HL-60 (cell line): ENCODE measurements at regions not wholly inside any gene's neighbourhood (a gene's known extent, or its start where the extent isn't known, plus 50 kb on each side); places are given as distances from the start of the nearest gene placed in this dataset.

Source experiments
- GABPA ChIP-seq: IDR thresholded peaks from 2 replicates; pipeline ENCODE4 v1.6.1; 2012; ENCODE audit warnings: low read depth
- POLR2AphosphoS5 ChIP-seq: IDR thresholded peaks from 2 replicates; pipeline ENCODE4 v1.6.1; 2012; ENCODE audit warnings: low read depth
- SPI1 ChIP-seq: IDR thresholded peaks from 2 replicates; pipeline ENCODE4 v1.6.1; 2012; ENCODE audit warnings: low read depth, mild to moderate bottlenecking, borderline replicate concordance
- TF ChIP-seq, protein P1 (sequence below): IDR thresholded peaks from one replicate; pipeline ENCODE4 v1.5.1; 2011; ENCODE audit warnings: low read length, control low read depth, inconsistent platforms; ENCODE audit not compliant: insufficient read depth
- TF ChIP-seq, protein P2 (sequence below): IDR thresholded peaks from 2 replicates; pipeline ENCODE4 v1.6.1; 2012; ENCODE audit warnings: low read depth; ENCODE audit not compliant: insufficient replicate concordance

DNA sequence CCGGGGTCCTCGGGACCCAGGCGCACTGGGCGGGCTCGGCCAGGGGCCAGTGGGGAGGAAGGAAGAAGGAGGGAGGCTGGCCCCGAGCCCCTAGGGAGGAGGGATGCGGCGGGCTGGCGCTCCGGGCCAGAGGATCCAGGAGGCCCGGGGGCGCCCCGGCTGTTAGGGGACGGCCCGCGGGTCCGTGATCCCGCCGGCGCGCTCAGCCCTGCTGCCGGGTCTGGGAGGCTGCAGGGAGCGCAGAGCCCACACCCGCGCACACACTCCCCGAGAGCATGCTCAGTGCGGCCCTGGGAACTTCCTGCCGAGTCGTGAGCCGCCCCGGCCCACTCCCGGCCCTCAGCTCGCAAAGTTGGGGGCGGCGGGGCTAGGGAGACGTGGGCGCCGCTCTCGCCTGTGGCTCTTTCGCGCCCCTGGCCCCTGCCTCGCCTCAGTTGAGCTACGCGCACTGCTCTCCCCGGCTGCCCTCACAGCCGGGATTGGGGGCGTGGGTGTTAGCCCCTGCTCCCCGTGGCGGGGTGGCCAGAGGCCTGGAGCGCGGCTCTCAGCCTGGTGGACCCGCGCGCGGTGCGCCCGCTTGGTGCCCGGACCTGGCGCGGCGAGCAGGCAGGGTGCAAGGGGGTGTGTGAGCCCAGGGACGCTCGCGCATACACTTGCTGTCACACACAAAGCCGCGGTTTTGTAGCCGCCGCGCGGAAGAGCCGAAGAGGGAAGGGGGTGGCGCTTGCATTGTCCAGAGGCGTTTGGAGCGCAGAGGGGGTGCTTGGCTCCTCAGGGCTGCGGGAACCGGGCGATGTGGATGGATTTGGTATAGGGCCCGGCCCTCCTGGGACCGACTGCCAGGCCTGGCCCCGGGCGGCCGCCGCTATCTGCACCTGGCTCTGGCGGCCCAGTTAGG, 132.9 kb upstream of the MGAT5 start:
- TF ChIP-seq, protein P1, sequence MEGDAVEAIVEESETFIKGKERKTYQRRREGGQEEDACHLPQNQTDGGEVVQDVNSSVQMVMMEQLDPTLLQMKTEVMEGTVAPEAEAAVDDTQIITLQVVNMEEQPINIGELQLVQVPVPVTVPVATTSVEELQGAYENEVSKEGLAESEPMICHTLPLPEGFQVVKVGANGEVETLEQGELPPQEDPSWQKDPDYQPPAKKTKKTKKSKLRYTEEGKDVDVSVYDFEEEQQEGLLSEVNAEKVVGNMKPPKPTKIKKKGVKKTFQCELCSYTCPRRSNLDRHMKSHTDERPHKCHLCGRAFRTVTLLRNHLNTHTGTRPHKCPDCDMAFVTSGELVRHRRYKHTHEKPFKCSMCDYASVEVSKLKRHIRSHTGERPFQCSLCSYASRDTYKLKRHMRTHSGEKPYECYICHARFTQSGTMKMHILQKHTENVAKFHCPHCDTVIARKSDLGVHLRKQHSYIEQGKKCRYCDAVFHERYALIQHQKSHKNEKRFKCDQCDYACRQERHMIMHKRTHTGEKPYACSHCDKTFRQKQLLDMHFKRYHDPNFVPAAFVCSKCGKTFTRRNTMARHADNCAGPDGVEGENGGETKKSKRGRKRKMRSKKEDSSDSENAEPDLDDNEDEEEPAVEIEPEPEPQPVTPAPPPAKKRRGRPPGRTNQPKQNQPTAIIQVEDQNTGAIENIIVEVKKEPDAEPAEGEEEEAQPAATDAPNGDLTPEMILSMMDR = no peak
- TF ChIP-seq SPI1 = no peak; the same call in 1 of the 2 replicates
- no peak; the same call in 1 of the 2 replicates for TF ChIP-seq POLR2AphosphoS5
- TF ChIP-seq, protein P2, sequence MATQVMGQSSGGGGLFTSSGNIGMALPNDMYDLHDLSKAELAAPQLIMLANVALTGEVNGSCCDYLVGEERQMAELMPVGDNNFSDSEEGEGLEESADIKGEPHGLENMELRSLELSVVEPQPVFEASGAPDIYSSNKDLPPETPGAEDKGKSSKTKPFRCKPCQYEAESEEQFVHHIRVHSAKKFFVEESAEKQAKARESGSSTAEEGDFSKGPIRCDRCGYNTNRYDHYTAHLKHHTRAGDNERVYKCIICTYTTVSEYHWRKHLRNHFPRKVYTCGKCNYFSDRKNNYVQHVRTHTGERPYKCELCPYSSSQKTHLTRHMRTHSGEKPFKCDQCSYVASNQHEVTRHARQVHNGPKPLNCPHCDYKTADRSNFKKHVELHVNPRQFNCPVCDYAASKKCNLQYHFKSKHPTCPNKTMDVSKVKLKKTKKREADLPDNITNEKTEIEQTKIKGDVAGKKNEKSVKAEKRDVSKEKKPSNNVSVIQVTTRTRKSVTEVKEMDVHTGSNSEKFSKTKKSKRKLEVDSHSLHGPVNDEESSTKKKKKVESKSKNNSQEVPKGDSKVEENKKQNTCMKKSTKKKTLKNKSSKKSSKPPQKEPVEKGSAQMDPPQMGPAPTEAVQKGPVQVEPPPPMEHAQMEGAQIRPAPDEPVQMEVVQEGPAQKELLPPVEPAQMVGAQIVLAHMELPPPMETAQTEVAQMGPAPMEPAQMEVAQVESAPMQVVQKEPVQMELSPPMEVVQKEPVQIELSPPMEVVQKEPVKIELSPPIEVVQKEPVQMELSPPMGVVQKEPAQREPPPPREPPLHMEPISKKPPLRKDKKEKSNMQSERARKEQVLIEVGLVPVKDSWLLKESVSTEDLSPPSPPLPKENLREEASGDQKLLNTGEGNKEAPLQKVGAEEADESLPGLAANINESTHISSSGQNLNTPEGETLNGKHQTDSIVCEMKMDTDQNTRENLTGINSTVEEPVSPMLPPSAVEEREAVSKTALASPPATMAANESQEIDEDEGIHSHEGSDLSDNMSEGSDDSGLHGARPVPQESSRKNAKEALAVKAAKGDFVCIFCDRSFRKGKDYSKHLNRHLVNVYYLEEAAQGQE = no peak
- TF ChIP-seq GABPA = no peak
